Cerebellar cortex (tissue), 1 donor: ENCODE measurements at regions not wholly inside any gene's neighbourhood (a gene's known extent, or its start where the extent isn't known, plus 50 kb on each side); places are given as distances from the start of the nearest gene placed in this dataset.

ENCODE experiments used
- DNase-seq: peaks from one replicate; pipeline ENCODE4 v3.0.0-alpha.2; 2015; ENCODE audit warnings: low spot score

DNA sequence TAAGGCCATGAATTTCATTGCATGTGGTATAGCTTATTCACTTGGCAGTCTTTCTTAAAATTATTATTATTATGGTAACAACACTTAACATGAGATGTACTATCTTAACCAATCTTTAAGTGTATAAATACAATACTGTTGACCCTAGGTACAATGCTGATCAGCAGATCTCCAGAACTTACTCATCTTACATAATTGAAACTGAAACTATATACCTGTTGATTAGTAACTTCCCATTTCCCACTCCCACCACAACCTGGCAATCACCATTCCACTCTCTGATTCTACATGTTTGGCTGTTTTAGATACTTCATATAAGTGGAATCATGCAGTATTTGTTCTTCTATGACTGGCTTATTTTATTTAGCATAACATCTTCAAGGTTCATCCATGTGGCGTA is 150.2 kb upstream of the POU2AF2 start:
- DNase-seq = no peak

DNA sequence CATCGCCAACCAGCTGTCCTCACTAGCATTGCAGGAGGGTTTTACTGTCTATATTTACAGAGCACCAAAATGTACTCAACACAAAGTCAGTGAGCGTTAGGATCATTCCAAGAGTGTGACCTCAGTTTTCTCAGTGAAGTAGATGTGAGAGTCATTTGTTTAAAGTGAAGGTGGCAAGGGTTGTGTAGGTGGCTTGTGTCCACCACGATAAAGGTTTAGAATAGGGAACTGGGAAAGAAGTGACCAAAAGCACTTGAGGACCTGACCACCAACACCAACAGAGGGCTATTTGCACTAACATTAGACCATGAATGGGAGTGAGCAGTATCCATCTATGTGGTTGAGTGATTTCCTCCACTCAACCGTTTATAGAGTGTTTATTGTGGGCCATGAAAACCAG is 152.5 kb upstream of the POU2AF2 start:
- DNase-seq = no peak

DNA sequence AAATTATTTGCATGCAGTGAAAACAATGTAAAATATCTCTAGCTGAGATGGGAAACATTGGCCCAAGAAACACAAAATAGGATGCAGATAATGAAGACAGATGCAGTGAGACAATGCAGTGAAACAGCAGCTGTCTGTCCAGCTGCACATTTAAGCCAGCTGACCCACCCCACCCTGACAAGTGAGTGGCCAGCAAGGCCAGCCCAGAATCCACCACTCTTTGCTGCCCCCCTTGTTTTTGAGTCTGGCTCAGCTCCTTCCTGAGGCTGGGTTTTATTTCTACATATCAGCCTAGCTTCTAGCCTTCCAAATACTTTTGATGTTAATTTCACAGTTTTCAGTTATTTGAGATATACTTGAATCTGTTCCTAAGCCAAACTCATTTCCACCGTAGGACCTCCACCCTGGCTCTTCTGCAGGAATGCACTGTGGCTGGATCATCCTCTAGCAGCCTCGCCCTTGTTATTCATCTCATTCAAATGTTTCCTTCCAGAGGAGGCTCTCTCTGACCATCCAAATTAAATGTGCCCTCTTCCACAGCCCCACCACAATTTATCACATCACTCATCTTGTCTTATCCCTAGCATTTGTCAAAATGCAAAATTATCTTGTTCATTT is 154.1 kb upstream of the POU2AF2 start:
- DNase-seq = no peak

DNA sequence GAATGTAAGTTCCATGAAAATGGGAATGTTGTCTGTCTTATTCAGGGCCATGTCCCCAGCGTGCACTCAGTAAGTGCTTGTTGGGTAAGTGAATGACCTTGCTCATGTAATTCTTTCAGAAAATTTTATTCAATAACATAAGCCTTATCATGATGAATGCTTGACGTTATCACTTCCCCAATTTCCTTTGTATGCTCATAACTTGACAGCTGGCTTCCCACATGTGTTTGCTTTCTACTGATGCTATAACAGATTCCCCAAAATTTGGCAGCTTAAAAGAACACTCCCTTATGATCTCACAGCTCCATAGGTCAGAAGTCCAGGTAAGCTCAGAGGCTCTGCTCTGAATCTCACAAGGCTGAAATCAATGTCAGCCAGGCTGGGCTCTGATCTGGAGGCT is 155.8 kb upstream of the POU2AF2 start:
- no peak for DNase-seq

DNA sequence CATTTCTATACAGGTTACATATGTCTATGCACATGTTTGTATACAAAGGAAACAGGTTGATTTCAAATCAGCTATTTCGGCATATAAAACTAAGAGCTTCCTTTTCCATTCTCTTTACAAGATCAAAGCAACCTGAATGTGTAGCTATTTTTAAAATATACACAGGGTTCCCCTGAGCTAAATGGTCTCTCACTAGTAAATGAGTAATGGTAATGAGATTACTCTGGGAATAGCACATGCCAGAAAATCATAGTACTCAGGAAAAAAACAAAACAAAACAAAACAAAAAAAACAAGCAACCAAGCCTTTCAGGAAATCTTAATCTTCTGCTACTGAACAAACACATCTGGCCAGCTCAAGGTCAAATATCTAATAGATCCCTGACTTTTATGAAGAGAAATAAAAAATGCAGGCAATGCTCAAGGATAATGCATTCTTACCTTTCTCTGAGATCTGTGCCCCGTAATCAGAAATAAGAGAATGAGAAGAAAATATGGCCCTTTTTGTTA is 156.6 kb upstream of the POU2AF2 start:
- no peak for DNase-seq

DNA sequence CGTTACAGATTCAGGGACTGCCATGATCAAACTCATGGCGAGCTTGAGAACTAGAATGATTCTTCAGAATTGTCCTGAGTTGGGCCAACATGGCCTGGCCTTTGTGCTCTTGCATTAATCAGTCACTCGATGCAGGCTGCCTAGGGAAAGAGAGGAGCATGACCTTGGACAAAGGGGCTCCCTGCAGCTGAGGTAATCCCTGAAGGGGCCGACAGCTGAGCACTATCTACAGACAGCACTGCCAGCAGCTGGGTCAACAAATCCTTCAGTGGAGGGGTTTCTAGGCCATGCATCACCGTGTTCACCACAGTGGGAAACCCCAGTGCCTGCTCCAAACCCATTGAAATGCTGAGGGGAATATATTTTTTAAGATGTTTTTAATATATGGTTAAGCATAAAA is 159.5 kb upstream of the POU2AF2 start:
- DNase-seq = no peak

DNA sequence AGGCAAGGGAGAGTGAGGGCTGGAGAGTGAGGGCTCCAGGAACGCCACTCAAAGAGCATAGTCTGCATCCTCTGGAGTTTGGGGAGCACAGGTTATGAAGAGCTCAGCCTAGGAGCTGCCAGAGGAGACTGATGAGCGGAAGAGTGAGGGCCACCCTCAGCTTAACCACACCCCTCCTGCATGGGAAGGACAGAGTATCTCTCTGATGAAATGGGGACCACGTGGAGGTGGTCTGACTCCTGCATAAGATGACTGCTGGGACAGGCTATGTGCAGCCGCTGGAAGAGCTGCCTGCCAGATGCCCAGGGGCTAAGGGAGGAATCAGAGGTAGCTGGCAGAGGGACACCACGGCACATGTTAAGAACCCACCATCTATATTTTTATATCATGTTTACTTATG is 162.9 kb upstream of the POU2AF2 start:
- DNase-seq = no peak

DNA sequence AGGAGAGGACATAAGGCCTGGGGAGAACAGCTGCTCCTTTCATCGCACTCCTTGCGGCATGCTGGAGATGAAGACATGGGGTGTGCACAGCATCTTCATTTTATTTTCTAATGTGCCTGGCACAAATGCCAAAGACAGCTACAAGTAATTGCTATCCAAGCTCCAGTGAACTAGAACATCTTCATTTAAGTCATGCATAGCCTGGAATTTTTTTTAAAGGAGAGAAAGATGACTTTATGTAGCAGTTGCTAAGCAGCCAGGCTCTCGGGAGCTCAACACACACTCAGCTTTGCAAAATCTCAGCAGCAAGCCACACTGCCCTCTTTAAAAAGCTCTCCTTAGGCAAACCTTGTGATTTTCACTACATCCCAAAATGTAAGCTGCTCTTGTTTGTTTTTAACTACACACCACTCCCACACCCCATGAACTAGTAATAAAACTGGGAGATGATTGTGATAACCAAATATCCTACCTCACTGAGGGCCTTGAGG is 164.5 kb upstream of the POU2AF2 start:
- no peak for DNase-seq

DNA sequence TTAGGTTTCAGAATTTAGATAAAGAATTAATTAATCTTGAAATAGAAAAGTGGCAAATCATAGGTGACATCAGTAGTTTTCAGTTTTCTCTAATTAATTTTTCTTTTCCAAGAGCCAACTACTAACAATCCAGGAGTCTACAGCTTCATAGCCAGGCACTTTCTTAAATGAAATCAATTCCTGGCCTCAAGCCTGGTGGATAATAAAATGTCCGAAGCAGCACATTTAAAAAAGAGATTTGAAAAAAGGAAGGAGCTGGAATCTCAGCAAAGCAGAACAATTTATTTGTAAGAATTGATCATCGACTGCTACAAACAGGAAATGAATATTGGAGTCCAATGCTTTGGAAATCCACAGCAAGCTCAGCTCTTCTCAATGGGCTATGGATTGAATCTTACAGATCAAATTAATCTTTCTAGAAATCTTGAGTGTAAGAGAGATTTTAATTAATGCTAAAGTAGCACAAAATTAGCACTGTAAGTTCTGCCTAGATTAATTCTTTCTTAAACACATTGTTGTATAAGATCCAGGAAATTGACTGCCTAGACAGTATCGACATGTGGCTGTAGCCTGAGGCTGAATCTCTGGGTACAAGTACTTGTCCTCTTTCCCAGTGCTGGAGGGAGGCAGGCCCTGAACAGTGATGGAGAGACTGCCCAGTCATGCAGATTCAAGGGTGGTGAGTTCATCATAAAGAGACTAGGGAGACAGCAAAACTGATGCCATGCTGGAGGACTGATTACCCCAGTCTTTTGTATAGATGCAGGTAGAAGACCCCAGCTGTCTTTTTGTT is 167.8 kb upstream of the POU2AF2 start:
- DNase-seq = peak; percentile 5

DNA sequence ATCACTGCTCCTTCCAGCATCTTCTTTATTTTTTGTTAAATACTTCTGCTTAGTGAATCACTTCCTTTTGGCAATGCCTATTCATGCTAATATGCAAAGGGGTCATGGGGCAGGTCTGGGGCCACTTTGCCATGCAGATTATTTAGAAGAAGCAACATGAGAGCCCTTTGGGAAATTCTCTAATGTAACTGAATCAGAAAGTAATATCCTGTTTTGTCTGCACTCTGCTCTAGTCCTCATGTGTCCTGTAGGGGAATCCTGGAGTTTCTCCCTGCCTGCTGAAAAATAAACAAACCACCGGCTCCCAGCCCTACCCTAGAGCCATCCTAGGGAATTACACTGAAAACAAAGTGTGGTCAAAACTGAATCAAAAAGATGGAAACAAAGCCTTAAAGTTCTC is 176.5 kb upstream of the POU2AF2 start:
- DNase-seq = no peak

DNA sequence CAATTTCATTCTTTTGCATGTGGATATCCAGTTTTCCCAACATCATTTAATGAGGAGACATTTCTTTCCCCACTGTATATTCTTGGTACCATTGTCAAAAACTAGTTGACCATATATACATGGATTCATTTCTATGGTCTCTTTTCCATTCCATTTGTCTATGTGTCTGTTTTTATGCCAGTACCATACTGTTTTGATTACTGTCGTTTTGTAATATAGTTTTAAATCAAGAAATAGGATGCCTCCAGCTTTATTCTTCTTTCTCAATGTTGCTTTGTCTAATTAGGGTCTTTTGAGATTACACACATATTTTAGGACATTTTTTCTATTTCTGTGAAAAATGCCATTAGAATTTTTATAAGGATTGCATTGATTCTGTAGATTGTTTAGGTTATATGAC is 177.5 kb upstream of the POU2AF2 start:
- no peak for DNase-seq

DNA sequence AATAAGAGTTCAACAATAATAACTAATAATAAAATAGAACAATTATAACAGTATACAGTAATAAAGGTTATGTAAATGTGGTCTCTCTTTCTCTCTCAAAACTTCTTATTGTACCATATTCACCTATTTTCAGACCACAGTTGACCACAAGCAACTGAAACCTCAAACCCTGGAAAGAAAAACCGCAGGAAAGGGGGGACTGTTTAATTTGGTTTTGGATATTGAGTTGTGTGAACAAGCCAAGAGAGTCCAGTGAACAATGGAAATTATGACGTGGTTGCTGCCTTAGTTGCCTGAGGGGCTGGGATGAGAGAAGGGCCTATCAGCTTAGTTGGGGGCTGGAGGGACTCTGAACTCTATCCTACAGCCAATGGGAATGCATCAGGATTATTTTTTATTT is 178.7 kb upstream of the POU2AF2 start:
- no peak for DNase-seq

DNA sequence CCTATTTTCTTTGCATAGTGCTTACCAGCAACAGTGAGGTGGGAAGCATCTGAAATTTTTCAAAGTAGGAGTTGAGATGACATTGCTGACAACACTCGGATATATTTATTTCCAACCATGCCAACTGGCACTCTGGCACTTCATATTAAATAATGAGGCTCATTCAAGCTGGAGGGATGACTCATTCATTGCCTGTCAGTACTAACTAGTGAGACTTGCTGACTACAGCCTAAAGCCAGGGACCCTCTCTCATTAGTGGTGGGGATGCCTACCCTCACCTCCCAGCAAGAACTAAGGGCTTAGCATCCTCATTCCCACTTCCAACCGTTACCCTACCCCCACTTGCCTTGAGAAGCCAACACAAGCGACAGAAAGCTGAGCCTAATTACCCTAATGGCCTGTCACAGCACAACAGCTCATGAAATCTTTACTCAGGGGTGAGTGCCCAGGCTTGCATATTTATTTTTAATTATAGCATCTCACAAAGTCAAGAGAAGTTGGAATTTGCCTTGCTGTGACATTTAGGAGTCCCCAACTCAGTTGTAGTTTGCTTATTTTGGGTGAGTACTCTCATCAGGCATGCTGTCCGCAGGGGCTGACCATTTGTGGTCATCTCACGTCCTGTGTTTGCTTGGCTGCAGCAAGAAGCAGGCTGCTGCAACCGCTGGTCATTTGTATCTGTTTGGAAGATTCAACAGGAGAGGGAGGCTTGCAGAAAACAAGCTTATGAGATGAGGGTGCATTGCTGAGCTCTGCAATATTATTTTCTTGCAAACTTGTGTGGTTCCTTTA is 181.6 kb upstream of the POU2AF2 start:
- DNase-seq = no peak

DNA sequence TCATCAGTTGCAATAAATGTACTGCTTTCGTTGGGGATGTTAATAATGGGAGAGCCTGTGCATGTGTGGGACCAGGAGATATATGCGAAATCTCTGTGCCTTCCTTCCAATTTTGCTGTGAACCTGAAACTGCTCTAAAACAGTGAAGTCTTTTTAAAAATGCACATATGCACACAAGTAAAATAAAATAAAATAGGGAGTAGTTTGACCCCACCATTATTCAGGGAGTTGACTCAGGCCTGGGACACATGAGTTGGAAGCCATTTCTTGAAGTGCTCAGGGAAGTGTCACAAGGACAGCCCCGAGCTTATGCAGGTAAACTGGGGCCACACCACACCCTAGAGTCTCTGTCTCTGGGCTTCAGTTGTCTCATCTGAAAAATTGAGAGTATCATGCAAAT is 183.1 kb upstream of the POU2AF2 start:
- no peak for DNase-seq

DNA sequence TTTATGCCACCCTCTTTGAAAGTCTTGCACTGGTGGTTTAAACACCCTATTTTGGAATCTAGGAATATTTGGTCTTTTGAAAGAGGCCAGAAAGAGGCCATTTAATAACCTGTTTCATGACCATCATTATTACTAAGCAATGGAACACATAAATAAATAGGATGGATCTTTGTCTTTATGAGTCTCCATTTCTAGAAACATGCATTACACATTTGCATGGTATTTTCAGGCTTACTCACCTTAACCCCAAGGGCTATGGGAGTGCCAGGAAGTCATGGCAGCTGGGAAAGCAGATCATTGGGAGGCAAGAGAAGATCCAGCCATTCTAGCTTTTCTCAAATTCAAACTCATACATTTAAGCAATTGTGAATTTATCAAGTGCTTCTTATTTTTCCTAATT is 185.8 kb upstream of the POU2AF2 start:
- DNase-seq = no peak

DNA sequence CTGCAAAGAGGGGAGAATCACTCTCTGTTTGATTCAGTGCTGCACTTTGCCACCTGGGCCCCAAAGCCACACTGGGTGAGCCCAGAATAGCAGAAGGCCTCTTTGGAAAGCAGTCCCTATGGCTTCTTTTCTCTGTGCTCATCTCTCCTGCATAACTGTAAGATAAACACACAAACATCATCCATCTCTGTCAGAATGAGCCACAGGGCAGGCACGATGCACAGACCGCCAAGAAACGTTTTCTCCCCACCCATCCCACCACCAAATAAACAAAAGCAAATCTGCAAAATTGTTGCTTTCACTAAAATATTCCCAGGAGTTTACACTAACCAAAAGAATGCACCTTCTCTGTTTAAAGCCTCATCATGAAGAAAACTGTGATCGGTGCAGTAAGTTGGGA is 196.4 kb upstream of the POU2AF2 start:
- no peak for DNase-seq

DNA sequence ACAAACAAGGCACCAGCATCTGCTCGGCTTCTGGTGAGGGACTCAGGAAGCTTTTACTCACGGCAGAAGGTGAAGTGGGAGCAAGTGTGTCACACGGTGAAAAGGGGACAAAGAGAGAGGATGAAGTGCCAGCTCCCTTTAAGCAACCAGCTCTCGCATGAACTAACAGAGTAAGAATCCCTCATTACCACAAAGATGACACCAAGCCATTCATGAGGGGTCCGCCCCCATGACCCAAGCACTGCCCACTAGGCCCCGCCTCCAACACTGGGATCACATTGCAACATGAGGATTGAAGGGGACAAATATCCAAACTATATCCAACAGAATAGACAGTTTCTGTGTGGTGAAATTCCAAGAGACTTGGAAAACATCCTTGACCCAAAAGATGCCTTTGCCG is 198.2 kb upstream of the POU2AF2 start:
- DNase-seq = no peak

DNA sequence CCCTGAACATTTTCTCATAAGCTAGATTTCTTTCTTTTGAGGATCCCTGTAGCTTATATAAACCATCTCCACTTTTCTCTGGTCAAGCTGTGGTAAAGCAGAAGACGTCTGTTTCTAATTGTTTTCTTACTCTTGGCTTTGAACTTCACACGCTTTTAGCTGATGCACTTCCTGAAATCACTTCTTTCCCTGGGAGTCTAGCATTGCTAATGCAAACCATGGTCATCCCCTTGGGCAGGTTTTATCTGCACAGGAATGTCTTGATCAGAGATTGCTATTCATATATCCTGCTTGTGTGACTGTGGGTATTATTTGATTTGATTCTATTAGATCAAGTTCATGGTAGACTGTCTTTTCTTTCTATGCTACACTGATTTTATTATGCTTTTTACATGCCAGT is 199.2 kb upstream of the POU2AF2 start:
- DNase-seq = no peak

DNA sequence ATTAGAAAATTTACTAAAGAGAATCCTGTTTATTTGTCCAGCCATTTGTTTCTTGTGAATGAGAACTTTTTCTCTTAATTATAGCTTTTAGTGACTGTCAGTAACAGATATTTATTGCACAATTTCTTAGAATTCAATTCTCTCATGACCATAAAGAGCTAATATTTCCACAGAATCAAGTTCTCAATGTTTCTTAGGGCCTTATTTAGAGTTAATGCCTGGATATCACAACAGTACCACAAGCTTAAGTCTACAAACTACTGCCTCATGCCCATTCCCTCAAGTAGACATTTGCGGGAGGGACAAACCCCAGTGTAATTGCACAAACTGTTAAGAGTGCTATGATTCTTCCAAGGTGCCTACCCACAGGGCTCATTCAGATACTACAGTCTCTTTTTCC is 199.7 kb upstream of the POU2AF2 start:
- no peak for DNase-seq

DNA sequence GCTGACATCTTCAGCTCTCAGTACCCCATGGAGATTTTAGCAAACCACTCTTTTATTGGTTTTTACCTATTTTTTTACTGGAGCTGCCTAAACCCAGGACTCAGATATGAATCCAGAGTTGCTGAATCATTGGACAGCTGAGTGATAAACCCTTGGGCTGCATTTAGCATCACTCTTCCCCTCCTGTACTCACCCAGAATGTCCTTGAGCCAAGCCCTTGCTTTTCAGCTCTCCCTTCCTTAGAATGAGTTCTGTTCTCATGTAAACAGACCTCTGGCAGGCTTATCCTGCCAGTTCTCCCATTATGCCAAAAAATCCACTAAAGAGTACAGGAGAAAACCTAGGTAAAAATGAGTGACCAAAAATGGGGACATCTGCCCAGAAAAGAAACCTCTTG is 200.1 kb upstream of the POU2AF2 start:
- DNase-seq = no peak

DNA sequence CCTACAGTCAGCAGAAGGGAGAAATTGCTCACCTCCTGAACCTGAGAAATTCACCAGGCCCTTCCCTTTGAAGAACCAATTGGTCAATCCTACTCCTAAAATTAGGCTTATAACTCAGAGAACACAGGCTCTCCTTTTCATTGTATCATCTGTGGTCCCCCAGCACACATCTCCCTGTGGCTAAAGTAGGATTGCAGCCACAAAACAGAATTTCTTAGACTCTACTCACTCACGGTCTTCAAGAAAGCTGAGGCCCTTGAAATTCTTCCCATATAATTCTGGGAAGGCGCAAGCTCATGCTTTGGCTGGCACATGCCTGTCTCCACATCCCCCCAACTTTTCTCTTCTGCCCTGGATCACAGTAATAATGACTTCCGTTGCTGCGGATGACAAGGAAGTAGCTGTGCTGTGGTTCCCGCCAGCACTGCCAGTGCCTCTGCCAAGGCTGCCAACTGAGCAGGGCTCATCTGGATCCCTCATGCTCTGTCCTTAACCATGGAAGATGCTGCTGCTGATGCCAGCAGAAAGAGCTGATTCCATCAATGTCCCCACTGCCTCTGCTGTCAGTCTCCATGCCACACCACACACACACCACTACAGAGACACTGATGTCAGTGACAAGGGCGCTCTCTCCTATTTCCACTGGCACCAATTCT is 200.6 kb upstream of the POU2AF2 start:
- no peak for DNase-seq

DNA sequence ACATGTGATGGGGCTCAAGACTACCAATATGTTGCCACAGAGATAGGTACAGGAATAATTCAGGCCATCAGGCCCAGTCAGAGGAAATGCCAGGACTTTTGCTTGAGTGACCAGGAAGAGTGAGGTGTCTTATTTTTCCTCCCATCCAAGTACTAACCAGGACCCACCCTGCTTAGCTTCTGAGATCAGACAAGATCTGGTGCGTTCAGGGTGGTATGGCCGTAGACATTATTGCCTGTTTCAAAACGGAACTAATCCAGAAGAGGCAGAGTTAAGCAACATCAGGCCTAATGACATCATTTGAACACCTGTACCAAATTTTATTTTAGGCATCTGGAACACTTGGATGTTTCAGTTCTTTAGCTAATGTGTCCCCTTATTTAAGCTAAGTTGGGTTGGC is 205.5 kb upstream of the POU2AF2 start:
- DNase-seq = no peak
